SK-N-MC (cell line): ENCODE measurements at regions not wholly inside any gene's neighbourhood (a gene's known extent, or its start where the extent isn't known, plus 50 kb on each side); places are given as distances from the start of the nearest gene placed in this dataset.
"Not testable (repeated sequence)": the region's sequence is repeated elsewhere in the genome, so short reads cannot be mapped to it uniquely, and the experiment has no call there.

Experiments used
- EZH2 ChIP-seq: fragments of 200-600 bp; sonication (generic); IDR thresholded peaks from one replicate; pipeline ENCODE4 v1.6.1; 2017; ENCODE audit warnings: antibody characterized with exemption
- POLR2AphosphoS5 ChIP-seq: IDR thresholded peaks from 2 replicates; pipeline ENCODE4 v1.6.1; 2012; ENCODE audit warnings: mild to moderate bottlenecking, low read depth, low read length, borderline replicate concordance

- TF ChIP-seq EZH2, POLR2AphosphoS5: not testable (repeated sequence)
Measured at GRCh38 chr1:219320563-219320962, 146.9 kb downstream of the LYPLAL1 start.
